ENCODE measurements at regions not wholly inside any gene's neighbourhood (a gene's known extent, or its start where the extent isn't known, plus 50 kb on each side); places are given as distances from the start of the nearest gene placed in this dataset.

DNA sequence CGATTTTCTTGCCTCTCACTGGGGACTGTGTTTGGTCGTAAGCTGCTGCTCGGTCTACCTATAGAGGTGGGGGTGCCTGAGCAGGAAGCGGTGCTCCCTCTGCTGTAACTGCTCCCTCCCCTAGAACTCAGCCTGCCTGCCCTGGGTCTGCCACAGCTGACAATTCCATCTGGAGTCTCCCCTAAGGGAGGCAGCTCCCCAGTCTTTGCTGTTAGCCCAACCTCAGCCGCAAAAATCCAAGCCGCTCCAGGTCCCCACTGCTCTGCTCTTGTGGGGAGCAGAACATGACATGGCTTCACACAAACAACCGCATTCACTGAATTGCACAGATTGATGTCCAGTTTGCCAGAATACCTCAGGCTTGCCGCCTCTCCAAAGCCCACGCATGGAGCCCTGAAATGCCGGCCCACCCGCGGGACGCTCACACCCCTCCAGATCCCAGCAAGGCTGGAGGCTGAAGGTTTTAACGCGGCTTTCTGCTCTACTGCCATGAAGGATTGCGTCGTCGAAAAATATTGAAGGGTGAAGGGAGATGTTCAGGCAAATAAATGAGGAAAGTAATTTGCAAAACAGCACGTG is 221.5 kb upstream of the FOXF1 start:
- H3K4me3 ChIP-seq (ENCODE audit: low read length): no peak overlapping the region
- no peak overlapping the region for H3K27ac ChIP-seq (ENCODE audit: low read length)
- H3K4me1 ChIP-seq (ENCODE audit: control insufficient read depth, insufficient read depth, low read length): no peaks in the 10 kb centered on the region
- no peaks in the 10 kb centered on the region for H3K9me3 ChIP-seq (replicated peaks; ENCODE audit: control insufficient read depth, low read depth, low read length)
- H3K36me3 ChIP-seq (ENCODE audit: control insufficient read depth, insufficient read depth, low read length): no peaks in the 10 kb centered on the region
- WGBS (ENCODE audit: insufficient coverage): 0% methylated on average over 10 of the region's 19 CpGs
- no peak for DNase-seq
- H3K27me3 ChIP-seq (ENCODE audit: control insufficient read depth, insufficient read depth, low read length): peaks cover 92% of the 10 kb centered on the region

DNA sequence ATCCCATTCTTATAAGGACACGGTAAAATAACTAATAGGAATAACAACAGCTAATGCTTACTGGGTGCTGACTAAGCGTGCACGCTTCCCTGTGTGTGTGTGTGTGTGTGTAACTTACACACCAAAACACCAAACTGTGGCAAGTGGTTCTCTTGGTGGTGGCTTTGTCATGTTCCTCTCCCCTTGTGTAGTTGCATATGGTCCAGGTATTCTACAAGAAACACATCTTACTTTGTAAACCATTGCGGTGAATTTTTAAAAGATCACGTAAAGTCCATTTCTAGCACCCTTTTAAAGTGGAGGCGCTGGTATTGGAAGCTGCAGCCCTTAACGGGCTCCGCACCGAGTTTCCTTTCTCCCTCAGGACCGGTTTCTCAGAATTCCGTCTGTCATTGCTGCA is 221.0 kb upstream of the FOXF1 start:
- WGBS (ENCODE audit: insufficient coverage): no CpG with 5 or more reads among the region's 11 CpGs
- no peaks in the 10 kb centered on the region for H3K9me3 ChIP-seq (replicated peaks; ENCODE audit: control insufficient read depth, low read depth, low read length)
- no peak overlapping the region for H3K4me3 ChIP-seq (ENCODE audit: low read length)
- H3K36me3 ChIP-seq (ENCODE audit: control insufficient read depth, insufficient read depth, low read length): no peaks in the 10 kb centered on the region
- H3K27me3 ChIP-seq (ENCODE audit: control insufficient read depth, insufficient read depth, low read length): peaks cover 94% of the 10 kb centered on the region
- no peaks in the 10 kb centered on the region for H3K4me1 ChIP-seq (ENCODE audit: control insufficient read depth, insufficient read depth, low read length)
- DNase-seq: no peak
- H3K27ac ChIP-seq (ENCODE audit: low read length): no peak overlapping the region

DNA sequence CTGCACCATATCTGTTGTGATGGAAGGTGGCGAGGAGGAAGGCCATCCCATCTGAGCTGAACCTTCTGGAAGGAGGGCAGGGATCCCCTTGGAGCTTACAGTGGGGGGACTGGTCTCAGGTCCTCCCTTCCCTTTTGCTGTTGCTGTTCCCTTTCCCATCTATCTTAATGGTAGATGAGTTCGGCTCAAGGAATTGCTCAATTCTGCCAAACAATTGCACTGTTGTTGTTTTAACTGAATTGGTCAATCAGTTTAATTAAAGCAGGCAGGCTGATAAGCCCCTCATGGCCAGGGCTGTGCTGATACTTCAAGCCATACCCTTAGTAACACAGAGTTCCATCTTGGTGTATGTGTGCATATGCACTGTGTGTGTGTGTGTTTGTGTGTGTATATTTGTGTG is 220.4 kb upstream of the FOXF1 start:
- no peak for DNase-seq
- no CpG with 5 or more reads among the region's 2 CpGs for WGBS (ENCODE audit: insufficient coverage)
- H3K4me3 ChIP-seq (ENCODE audit: low read length): no peak overlapping the region
- peaks cover 94% of the 10 kb centered on the region for H3K27me3 ChIP-seq (ENCODE audit: control insufficient read depth, insufficient read depth, low read length)
- H3K9me3 ChIP-seq (replicated peaks; ENCODE audit: control insufficient read depth, low read depth, low read length): no peaks in the 10 kb centered on the region
- H3K4me1 ChIP-seq (ENCODE audit: control insufficient read depth, insufficient read depth, low read length): no peaks in the 10 kb centered on the region
- no peaks in the 10 kb centered on the region for H3K36me3 ChIP-seq (ENCODE audit: control insufficient read depth, insufficient read depth, low read length)
- H3K27ac ChIP-seq (ENCODE audit: low read length): no peak overlapping the region

DNA sequence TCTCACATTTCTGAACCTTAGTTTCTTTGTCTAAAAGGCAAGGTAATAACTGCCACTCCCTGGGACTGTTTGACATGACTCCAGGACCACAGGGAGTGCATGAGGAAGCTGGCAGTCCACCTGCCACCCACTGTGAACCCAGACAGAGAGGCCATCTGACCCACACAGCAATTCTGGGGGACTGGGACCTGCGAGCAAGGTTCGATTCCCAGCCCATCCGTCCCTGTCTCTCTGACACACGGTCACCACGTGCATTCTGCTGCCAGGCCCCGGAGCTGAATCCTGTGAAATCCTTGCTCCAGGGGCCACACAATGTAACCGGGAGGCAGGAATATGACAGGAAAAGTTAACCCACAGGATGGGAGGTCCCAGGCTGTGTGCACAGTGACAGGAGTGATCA is 218.8 kb upstream of the FOXF1 start:
- Histone ChIP-seq H3K4me3 (ENCODE audit: low read length) (no peak overlapping the region), H3K4me1 (ENCODE audit: control insufficient read depth, insufficient read depth, low read length) (no peaks in the 10 kb centered on the region), H3K9me3 (replicated peaks; ENCODE audit: control insufficient read depth, low read depth, low read length) (no peaks in the 10 kb centered on the region), H3K27ac (ENCODE audit: low read length) (no peak overlapping the region), H3K27me3 (ENCODE audit: control insufficient read depth, insufficient read depth, low read length) (peaks cover 94% of the 10 kb centered on the region), H3K36me3 (ENCODE audit: control insufficient read depth, insufficient read depth, low read length) (no peaks in the 10 kb centered on the region)
- 56% methylated on average over 7 of the region's 7 CpGs for WGBS (ENCODE audit: insufficient coverage)
- no peak for DNase-seq

DNA sequence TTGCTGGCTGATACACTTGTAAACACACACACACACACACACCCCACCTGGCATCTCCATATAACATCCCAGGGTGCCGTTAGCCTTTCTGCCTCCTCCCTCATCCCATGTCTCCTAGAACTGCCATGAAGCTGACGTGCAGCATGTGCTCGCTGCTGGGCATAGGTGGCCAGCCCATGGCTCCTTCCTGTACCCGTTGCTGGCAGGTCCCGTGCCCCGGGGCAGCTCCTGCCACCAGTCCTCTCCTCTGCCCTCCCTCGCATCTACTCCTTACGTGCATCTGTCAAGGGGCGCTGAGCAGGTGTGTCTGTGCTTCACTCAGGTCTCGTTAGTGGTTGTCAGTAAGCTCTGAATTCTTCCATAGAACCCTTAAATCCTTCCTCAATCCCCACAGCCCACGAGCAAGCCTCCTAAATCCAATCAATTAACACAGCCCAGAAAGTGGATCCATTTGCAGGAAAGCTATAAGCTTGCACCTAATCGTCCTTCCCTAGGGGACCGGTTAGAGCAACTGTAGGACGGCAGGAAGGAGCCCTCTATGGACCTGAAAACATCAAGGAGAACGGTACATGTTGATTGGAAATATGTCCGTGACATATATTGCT is 218.1 kb upstream of the FOXF1 start:
- H3K4me3 ChIP-seq (ENCODE audit: low read length): no peak overlapping the region
- no peaks in the 10 kb centered on the region for H3K9me3 ChIP-seq (replicated peaks; ENCODE audit: control insufficient read depth, low read depth, low read length)
- no peak for DNase-seq
- H3K4me1 ChIP-seq (ENCODE audit: control insufficient read depth, insufficient read depth, low read length): no peaks in the 10 kb centered on the region
- peaks cover 94% of the 10 kb centered on the region for H3K27me3 ChIP-seq (ENCODE audit: control insufficient read depth, insufficient read depth, low read length)
- no peaks in the 10 kb centered on the region for H3K36me3 ChIP-seq (ENCODE audit: control insufficient read depth, insufficient read depth, low read length)
- H3K27ac ChIP-seq (ENCODE audit: low read length): no peak overlapping the region
- WGBS (ENCODE audit: insufficient coverage): 47% methylated on average over 14 of the region's 16 CpGs

DNA sequence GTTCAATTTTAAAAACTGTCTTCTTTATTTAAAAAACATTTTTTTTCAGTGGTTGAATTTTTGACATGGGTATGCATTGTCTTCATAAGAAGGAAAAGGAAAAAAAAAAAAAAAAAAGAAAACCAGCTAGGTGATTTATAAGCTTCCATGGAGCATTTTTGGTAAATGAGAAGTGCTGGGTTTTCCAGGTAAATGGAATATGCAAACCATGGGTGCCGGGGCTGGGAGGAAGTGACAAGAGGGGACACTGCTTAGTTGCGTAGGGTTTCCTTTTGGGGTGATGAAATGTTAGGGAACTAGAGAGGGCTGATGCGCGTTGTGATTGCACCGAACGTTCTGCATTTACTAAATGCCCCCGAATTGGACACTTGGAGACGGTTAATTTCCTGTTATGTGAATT is 217.4 kb upstream of the FOXF1 start:
- Histone ChIP-seq H3K27me3 (ENCODE audit: control insufficient read depth, insufficient read depth, low read length) (peaks cover 94% of the 10 kb centered on the region), H3K9me3 (replicated peaks; ENCODE audit: control insufficient read depth, low read depth, low read length) (no peaks in the 10 kb centered on the region), H3K4me3 (ENCODE audit: low read length) (no peak overlapping the region), H3K27ac (ENCODE audit: low read length) (no peak overlapping the region), H3K4me1 (ENCODE audit: control insufficient read depth, insufficient read depth, low read length) (peaks cover 5% of the 10 kb centered on the region), H3K36me3 (ENCODE audit: control insufficient read depth, insufficient read depth, low read length) (no peaks in the 10 kb centered on the region)
- WGBS (ENCODE audit: insufficient coverage): 68% methylated on average over 2 of the region's 8 CpGs
- DNase-seq: no peak

GRCh38 chr16:86293906-86294305 is 216.4 kb upstream of the FOXF1 start:
- Histone ChIP-seq H3K27me3 (ENCODE audit: control insufficient read depth, insufficient read depth, low read length) (peaks cover 94% of the 10 kb centered on the region), H3K4me3 (ENCODE audit: low read length) (no peak overlapping the region), H3K27ac (ENCODE audit: low read length) (no peak overlapping the region), H3K9me3 (replicated peaks; ENCODE audit: control insufficient read depth, low read depth, low read length) (no peaks in the 10 kb centered on the region), H3K4me1 (ENCODE audit: control insufficient read depth, insufficient read depth, low read length) (peaks cover 10% of the 10 kb centered on the region), H3K36me3 (ENCODE audit: control insufficient read depth, insufficient read depth, low read length) (no peaks in the 10 kb centered on the region)
- DNase-seq: no peak
- 63% methylated on average over 14 of the region's 16 CpGs for WGBS (ENCODE audit: insufficient coverage)

DNA sequence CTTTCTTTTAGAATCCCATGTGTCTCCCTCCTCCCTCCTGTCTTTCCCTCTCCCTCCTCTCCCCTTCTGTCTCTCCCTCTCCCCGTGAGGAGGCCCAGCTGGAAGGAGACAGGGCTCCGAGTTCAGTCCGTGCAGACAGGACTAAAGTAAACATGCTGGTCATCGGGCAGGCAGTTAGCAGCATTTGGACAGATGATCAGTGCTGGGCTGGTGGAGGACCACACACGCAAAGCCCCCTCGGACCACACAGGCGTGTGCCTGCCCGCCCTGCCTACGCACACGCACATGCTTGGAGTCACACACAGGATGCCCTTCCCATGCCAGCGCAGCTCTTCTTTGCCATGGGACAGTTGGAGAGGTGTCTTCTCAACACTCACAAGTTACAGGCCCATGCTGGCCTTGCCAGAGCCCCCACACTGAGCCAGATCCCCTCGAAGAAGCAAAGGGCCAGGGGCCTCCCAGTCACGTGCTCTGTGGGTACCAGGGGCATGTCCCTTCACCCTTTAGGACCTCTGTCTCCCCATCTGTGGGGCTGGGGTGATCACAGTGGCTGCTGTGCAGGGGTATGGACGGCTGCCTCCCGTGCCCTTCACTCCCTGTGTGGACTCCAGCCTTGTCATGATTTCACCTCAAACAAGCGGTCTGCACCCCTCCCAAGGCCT is 215.7 kb upstream of the FOXF1 start:
- no peak for DNase-seq
- Histone ChIP-seq H3K4me1 (ENCODE audit: control insufficient read depth, insufficient read depth, low read length) (peaks cover 10% of the 10 kb centered on the region), H3K36me3 (ENCODE audit: control insufficient read depth, insufficient read depth, low read length) (no peaks in the 10 kb centered on the region), H3K9me3 (replicated peaks; ENCODE audit: control insufficient read depth, low read depth, low read length) (no peaks in the 10 kb centered on the region), H3K27ac (ENCODE audit: low read length) (no peak overlapping the region), H3K4me3 (ENCODE audit: low read length) (no peak overlapping the region), H3K27me3 (ENCODE audit: control insufficient read depth, insufficient read depth, low read length) (peaks cover 91% of the 10 kb centered on the region)
- 44% methylated on average over 14 of the region's 16 CpGs for WGBS (ENCODE audit: insufficient coverage)

GRCh38 chr16:86296256-86296655 is 214.1 kb upstream of the FOXF1 start:
- H3K27ac ChIP-seq (ENCODE audit: low read length): no peak overlapping the region
- peaks cover 16% of the 10 kb centered on the region for H3K4me1 ChIP-seq (ENCODE audit: control insufficient read depth, insufficient read depth, low read length)
- 0% methylated on average over 1 of the region's 10 CpGs for whole genome bisulfite sequencing (ENCODE audit: insufficient coverage)
- H3K4me3 ChIP-seq (ENCODE audit: low read length): no peak overlapping the region
- H3K36me3 ChIP-seq (ENCODE audit: control insufficient read depth, insufficient read depth, low read length): no peaks in the 10 kb centered on the region
- H3K27me3 ChIP-seq (ENCODE audit: control insufficient read depth, insufficient read depth, low read length): peaks cover 93% of the 10 kb centered on the region
- DNase-seq: no peak
- H3K9me3 ChIP-seq (replicated peaks; ENCODE audit: control insufficient read depth, low read depth, low read length): no peaks in the 10 kb centered on the region

DNA sequence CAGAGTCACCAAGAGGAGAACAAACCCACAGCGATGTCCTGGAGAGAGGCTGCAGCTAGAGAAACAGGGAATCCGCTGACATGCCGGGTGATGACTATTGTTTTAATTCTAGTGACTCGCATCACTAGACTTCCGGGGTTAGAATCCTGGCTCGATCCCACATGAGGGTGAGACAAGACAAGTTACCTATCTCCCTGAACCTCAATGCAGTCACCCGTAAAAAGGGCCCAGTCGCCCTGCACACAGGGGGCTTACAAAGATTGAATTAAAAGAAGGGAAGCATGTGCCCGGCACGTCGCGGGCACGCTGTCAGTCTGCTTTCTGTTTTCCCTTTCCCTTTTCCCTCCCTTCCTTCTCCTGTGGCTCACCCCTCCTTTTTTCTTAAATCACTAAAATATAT is 212.9 kb upstream of the FOXF1 start:
- Histone ChIP-seq H3K4me3 (ENCODE audit: low read length) (no peak overlapping the region), H3K36me3 (ENCODE audit: control insufficient read depth, insufficient read depth, low read length) (no peaks in the 10 kb centered on the region), H3K9me3 (replicated peaks; ENCODE audit: control insufficient read depth, low read depth, low read length) (no peaks in the 10 kb centered on the region), H3K27me3 (ENCODE audit: control insufficient read depth, insufficient read depth, low read length) (peaks cover 90% of the 10 kb centered on the region), H3K27ac (ENCODE audit: low read length) (no peak overlapping the region), H3K4me1 (ENCODE audit: control insufficient read depth, insufficient read depth, low read length) (peaks cover 16% of the 10 kb centered on the region)
- 26% methylated on average over 5 of the region's 13 CpGs for WGBS (ENCODE audit: insufficient coverage)
- no peak for DNase-seq

All from muscle of leg (tissue), 3 donors.